HG03280 (cell line): ENCODE measurements at regions not wholly inside any gene's neighbourhood (a gene's known extent, or its start where the extent isn't known, plus 50 kb on each side); places are given as distances from the start of the nearest gene placed in this dataset.
"Not testable (repeated sequence)": the region's sequence is repeated elsewhere in the genome, so short reads cannot be mapped to it uniquely, and the experiment has no call there.

ENCODE experiments used
- ATAC-seq: cut with Tn5 transposase; IDR thresholded peaks from one replicate; pipeline ENCODE4 v1.9.1; 2021; ENCODE audit warnings: mild to moderate bottlenecking, moderate library complexity; ENCODE audit not compliant: unreplicated experiment

DNA sequence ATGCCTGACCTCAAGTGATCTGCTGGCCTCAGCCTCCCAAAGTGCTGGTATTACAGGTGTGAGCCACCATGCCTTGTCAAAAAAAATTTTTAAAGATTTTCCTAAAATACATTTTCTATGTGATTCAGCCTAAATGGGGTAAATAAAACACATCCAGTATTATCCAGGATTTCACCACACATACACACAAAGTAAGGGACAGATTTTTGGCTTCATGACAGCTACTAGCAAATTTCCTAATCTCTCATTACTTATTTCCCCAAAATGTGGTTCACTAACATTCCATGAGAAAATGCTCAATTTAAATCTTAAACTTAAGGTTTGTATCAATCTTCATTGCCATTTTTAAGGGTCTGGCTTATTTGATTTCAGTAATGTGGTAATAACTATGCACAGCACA lies 348.5 kb upstream of the INTU start:
- no peak for ATAC-seq

DNA sequence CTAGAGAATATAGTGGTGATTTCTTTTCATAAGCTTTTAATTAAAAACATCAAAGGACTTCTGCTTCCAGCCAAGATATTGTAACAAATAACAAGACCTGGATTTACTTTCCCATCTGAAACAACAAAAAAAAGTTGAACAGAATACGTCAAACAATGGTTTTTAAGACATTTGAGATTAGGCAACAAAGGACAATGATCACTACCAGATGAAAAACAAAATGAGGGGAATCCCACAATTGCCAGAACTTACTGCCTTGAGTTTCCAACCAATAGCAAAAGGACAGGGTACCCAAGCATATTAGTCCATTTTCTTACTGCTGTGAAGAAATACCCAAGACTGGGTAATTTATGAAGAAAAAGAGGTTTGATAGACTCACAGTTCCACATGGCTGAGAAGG lies 341.4 kb upstream of the INTU start:
- no peak for ATAC-seq

DNA sequence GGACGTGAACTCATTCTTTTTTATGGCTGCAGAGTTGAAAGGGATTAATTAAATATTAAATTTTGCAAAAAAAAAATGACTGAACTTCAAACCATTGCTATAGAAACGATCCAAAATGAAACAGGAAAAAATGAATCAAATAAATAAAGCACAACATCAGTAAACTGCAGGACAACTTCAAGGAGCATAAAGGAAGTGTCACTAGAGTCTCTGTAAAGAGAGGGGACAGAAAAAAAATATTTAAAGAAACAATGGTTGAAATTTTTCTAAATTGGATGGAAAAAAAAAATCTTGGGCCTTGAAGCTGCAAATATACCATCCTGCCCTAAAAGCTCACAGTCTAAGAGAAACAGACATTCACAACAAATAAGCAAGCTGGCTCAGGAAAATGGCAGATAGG lies 339.3 kb upstream of the INTU start:
- no peak for ATAC-seq

DNA sequence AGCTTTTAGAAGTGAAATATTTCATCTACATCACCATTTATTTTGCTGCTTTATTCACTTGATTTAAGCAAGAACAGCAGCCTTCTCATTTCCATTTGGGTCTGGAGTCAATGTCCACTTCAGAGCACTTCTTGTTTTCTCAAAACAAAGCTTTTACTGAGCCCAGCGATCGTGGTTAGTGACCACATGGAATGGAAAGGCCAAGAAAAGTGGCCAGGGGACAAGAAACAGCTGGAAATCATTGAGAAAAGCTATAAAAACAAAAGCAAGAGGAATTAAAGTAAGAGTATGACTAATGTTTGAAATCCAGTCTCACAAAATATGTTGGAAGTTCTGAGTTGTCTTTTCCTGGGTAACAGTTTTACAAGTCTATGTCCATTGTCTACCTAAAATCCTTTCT lies 328.4 kb upstream of the INTU start:
- no peak for ATAC-seq

DNA sequence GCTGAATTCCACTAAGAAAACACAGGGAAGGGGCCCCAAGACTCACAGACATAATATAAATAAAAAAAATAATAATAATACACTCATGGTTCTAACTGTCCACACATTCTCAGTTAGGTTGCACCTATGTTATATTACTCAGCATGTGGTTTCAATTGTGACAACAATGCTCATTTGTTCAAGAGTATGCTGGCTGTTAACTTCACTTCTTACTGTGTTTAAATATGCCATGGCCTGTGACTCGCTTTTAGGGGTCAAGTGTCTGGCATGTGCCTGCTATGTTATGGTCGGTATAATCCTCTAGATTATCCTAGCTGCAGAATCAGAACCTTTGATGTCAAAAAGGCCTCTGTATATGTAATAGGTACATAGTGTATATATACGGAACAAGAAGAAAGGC lies 324.8 kb upstream of the INTU start:
- ATAC-seq, result no peak

DNA sequence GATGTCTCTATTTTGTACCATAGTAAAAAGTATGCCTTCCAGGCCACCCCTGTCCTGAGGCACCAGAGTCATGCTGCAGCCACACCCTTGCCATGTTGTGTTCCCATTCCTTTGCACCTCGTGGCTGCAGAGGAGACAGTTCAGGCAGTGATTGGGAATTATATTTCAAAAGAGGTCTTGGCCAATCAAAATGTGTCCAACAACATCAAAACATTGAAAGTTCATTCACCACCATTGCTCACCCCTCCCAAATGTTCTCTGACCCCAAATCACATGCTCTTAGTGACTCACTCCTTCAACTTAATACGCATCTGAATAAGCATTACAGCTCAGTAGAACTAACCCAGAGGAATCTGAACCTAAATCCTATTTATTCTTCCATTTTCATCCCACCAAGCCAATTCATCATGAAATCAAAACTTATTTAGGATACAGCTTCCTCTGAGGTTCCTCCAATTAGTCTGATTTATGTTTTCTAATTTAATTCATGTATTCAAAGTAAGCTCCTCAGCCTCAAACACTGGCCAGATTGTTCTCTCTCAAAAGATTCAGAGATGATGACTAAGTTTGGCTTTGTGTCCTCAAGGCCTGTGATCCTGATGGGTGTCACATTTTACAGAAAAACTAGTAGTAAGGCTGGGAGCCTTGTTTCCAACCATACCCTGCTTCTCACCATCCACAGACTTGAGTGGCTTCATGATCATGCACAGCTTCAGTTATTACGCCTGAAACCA lies 323.2 kb upstream of the INTU start:
- ATAC-seq, result no peak

DNA sequence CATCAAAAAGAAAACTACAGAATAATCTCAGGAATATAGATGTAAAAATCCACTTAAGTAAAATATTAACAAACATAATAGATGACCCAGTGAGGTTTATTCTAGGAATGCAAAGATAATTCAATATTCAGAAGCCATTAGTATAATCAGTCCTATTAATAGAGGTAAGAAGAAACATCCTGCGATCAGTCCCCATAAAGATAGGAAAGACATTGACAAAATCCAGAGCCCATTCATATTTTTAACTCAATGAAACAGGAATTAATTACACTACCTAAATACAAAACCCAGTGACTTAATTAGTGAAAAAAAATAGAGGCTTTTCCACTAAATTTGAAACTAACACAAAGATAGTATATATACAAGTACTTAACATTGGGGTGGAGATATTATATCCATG lies 321.4 kb upstream of the INTU start:
- ATAC-seq, result no peak

DNA sequence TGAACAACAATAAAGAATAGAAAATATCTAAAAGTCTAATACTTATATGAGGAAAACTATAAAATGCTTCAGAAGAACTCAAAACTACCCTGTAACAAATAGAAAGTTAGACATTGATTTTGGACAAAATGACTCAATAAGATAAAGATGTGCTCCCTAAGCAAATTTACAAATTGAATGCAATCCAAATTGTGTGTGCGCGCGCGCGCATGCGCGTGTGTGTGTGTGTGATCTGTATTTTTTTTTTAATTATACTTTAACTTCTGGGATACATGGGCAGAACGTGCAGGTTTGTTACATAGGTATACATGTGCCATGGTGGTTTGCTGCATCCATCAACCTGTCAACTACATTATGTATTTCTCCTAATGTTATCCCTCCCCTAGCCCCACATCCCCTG lies 320.8 kb upstream of the INTU start:
- no peak for ATAC-seq

DNA sequence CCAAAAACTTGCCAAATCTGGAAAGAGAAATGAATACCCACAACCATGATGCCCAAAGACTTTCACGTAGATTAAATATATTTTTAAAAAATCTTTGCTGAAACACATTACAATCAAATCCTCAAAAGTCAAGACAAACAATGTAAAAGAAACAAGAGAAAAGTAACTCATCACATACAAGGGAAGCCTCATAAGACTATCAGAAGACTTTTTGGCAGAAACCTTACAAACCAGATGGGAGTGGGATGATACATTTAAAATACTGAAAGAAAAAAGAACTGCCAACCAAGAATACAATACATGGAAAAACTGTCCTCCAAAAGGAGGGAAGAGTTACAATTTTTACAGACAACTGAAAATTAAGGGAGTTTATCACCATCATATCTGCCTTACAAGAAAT lies 319.0 kb upstream of the INTU start:
- no peak for ATAC-seq

DNA sequence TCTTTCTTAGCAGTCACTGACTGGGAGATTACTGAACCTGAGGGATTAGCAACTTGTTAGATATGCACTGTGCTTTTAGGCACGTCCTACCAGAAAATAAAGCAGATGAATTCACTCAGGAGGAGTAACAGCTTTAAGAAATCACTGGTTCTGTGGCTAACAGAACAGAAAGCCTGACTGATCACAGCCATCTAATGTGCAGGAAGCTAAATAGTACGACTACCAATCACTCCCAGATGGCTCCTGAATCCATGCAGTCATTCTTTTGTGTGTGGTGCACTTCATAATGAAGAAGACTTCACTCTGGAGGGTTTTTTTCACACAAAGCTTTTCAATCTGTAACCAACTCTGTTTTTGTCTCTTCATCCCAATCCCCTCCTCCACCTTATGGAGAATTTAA lies 305.3 kb upstream of the INTU start:
- ATAC-seq, result no peak

DNA sequence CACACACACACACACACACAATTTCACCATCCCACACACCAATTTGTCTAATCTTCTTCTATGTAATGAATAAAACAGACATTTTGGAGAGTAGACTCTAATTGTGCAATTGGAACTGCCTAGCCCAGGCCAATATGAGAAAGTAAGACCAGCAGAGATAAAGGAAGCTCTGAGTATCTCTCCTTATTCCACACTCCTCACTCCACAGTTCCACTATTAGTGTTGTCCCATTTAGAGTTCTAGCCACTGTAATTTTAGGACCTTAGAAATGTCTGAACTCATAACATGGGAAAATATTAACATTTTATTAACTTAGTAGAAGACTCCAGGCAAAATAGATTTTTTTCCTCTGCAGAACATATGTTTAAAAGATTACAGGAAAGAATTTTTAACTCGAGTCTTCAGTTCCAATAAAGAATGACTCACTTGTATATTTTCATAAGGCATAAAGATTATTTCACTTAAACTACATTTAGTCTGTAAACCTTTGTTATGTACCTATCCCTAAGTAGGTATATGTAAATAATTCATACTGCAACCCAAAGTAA lies 297.6 kb upstream of the INTU start:
- ATAC-seq, result no peak

DNA sequence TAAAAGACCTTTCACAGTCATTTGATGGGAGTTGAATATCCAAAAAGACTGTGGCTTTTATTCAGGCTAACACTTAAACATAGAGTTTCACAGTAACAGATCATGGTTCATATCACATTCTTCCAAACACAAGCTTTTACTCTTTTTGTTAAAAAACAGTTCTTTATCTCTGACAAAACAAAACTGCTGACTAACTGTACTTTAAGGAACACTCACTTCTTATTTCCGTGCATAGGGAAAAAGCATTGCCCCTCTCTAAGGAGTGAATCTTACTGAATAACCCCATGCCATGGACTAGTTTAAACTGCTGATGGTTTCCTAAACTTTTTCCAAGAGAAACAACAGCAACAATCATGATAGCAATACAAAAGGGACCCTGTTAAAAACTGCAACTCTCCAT lies 297.0 kb upstream of the INTU start:
- no peak for ATAC-seq

DNA sequence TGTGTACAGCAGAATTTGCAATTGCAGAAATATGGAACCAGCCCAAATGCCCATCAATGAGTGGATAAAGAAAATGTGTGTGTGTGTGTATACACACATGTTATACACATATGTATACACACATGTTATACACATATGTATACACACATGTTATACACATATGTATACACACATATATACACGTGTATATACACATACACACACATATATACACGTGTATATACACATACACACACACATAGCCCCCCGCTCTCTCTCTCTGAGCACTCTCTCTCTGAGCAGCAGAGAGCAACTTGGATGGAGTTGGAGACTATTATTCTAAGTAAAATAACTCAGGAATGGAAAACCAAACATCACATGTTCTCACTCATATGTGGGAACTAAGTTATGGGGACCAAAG lies 289.6 kb upstream of the INTU start:
- ATAC-seq, result not testable (repeated sequence)

DNA sequence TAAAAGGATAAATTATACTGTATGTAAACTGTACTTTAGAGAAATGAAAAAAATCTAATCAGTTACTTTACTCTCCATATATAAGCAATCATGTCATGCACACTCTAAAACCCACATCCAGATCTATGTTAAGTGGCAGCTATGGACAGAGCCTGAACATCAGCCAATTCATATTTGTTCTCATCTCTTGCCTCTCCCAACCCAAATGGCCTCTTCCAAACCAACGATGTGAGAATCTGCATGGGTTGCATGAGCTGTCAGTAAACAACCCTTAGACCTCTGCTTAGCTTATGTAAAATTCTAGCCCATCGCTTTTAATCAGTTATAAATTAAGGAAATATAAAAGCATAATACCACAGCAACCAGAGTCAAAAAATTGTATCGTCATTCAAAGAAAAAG lies 288.7 kb upstream of the INTU start:
- no peak for ATAC-seq

DNA sequence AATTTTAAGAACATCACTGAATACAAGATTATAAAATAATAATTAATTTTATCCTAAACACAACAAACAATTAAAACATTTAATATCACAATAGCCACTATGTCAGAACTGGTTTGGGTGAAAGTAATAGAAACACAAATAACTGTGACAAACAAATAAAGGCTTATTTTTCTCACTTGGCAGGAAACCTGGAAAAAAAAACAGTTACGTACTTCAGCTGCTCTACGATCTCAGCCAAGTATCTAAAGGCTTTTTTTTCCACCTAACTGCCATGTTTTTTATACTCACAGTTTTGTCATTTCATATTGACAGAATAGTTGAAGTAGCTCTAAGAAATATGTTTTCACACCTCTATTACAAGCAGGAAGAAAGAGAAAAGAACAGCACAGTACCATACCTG lies 284.8 kb upstream of the INTU start:
- ATAC-seq, result no peak

DNA sequence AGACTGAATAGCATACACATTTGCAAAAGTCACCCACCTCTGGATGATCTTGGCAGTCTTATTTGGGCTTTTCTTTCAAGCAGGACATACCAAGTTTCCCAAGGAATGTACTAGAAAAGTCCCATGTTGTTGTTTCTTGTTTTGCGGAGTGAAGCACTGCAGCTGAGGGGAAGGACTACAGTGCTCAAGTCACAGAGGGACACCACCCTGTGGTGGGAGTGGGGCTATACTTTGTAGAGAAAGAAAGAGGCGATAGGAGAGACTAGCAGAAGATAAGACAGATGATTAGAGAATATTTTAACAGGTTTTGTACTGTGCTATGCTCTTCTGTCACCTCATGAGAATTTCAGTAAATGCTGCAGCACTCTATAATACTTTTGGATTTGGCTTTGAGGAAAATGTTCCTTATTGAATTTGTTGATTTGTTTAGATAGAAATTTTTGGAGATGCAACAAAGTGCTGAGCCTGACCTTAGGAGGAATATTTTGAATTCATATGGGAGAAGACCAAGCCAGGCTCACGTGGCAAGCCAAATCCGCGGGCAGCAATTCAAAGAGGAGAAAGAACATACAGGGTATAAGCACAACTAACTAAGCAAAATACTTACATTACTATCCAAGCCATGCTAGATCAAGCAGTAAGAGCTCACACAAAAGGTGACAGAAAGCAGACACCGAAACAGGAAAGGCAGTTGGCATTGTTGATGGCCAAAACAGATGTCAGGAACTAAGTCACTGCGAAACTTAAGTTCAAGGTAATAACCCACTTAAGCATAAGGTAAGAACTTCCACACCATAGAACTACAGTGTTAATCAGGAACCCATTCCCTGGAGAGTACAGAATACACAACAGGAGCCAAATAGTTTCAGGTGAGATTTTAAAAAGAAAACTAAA lies 280.3 kb upstream of the INTU start:
- ATAC-seq, result no peak

DNA sequence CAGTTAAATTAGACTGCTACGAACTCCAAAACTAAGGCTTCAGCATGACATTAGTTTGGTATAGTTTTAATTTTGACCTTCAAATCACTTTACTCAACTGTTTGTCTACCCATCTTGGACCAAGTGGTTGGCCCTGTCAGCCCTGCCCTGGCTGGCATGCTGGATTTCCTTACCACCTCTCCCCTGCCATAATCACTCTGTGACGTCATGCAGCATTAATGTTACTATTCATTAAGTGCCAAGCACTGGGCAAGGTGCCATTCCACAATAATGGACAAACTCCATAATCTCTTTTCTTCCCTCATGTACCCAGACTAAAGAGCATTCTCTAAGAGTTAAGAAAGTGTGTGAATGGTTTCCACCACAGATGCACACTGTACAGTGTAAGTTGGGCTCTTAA lies 277.0 kb upstream of the INTU start:
- no peak for ATAC-seq

DNA sequence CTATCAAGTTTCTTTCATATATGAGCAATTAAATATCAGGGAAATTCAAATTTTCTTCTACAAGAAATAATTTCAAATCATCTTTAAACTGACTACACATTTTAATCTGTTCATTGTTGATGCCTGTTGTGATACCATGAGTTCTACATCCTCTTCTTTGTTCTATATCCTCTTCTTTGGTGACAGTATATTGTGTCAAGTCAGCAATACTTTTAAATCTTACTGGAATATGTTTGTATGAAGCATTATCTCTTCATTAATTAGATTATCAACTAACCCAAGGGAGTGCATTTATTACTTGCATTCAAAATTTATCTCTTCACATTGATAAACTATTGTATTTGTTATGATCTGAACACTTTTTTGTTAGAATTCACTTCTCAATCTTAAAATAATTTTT lies 275.0 kb upstream of the INTU start:
- ATAC-seq, result no peak

DNA sequence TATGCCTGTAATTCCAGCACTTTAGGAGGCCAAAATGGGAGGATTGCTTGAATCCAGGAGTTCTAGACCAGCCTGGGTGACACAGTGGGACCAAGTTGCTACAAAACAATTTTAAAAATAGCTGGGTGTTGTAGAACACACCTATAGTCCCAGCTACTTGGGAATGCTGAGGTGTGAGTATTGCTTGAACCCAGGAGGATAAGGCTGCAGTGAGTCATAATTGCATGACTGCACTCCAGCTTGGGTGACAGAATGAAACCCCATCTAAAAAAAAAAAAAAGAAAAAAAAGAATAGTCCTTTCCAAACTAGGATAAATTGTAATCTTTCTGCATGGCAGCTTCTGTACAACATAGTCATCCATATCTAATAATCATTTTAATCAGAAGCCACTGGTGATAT lies 270.1 kb upstream of the INTU start:
- ATAC-seq, result no peak

DNA sequence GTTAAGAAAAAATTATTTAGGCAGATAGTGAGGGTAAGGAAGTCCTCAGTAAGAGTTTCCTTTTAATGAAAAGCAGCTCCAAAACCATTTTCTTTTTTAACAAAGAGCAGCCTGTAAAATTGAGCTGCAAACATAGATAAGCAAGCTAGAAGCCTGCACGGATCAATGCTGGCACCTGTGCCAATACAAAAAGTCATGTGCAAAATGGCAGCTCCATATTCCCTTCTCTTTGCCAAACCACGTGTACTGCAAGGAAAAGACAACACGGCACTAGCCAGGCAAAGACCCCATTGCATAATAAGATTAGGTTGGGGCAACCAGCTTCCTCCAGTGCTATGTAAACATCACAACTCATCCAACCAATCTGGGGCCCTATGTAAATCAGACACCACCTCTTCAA lies 268.4 kb upstream of the INTU start:
- no peak for ATAC-seq

DNA sequence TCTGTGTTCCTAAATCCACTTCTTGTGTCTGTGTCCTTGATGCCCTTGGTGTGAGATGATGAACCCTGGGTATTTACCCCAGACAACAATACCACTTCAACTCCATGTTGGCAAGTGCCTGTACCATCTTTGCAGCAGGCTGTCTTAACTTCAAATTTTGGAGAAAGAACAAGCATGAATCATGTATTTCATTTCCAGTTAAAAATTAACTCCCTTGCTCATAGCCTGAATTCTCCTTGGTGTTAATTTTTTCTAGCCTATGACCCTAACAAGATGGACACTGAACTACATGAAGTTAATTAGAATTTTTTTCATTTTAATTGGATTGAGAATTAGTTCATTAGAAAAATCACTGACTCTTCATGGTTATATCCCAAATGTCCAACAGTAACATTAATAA lies 267.8 kb upstream of the INTU start:
- no peak for ATAC-seq

DNA sequence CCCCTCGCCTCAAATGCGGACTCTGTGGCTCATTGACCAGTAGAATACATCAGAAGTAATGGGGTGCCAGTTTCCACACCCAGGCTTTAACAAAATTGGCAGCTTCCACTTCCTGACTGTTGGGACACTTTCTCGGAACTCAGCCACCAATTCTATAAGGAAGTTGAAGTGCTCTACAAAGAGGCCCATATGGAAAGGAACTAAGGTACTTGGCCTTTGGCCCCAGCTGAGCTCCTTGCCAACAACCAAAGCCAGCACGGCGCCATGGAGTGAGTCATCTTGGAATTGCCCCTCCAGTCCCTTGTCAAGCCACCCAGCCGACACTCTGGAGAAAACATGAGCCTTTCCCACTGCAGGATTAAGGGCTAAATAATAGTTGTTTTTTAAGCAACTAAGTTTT lies 262.2 kb upstream of the INTU start:
- no peak for ATAC-seq
